Stimulated activated CD4-positive, alpha-beta T cell treated with anti-CD3 and anti-CD28 coated beads, Interleukin-1b, Interleukin-23, amount 100 ng/mL, for 48 hours (primary cell): ENCODE measurements at regions not wholly inside any gene's neighbourhood (a gene's known extent, or its start where the extent isn't known, plus 50 kb on each side); places are given as distances from the start of the nearest gene placed in this dataset.
"Not testable (repeated sequence)": the region's sequence is repeated elsewhere in the genome, so short reads cannot be mapped to it uniquely, and the experiment has no call there.

ENCODE experiments used
- DNase-seq: peaks from one replicate; pipeline ENCODE4 v3.0.0-alpha.2; 2020

DNA sequence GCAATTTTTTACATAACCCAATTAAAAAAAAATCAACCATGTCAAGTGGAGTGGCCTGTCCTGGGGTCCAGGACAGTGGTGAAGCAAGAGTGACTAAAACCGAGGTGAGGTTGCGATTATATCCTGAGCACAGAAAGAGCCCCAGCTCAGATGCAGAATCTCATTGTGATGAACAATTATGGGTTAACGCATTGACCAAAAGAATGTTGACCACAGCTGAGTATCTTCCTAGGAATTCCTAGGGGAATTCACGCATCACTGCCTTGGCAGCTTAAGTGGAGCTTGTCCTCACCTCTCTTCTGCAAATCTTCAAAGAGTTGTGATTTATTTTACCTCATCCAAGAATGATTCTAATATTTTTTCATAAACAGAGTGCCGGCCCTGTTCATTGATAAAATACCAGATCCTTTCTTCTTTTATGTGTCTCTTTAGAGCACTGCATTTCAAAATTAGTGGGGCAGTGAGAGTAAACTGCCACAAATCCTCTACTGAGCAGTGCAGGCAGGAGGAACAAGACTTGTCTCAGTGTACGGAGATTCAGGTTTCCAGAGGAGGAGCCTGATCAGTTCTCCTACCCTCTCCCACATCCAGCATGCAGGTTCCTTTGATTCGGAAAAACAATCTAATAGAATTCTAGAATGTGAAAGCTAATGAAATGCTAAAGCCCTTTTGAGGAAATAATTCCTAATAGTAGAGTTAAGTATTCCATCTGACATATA lies 60.1 kb upstream of the ZNF184 start:
- no peak for DNase-seq

DNA sequence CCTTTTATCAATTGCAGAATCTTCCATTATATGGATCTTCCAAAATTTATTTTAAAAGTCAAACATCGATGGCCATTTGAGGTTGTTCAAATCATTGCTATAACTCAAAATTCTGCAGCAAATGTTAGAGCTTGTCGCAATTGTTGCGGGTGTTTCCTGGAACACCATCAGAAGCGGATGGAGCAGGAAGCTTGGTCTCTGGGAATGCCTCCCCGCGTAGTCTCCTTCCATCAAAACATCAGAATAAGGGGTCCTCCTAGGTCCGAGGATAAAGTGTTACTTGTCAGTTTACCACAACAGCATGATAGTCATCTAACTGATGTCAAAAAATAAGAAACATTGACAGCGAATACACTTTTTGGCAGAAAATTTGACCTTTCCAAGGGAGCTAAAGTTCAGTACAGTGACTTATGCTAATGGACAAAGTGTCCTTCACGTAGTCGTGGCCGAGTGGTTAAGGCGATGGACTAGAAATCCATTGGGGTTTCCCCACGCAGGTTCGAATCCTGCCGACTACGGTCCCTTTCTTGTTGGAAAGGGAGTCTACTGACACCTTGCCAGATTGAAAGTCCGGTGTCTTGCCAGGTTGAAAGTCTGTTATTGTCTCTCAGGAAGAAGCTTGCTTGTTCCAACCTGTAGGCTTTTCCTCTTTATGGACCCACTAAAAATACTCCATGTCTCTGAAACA lies 59.0 kb upstream of the ZNF184 start:
- no peak for DNase-seq

DNA sequence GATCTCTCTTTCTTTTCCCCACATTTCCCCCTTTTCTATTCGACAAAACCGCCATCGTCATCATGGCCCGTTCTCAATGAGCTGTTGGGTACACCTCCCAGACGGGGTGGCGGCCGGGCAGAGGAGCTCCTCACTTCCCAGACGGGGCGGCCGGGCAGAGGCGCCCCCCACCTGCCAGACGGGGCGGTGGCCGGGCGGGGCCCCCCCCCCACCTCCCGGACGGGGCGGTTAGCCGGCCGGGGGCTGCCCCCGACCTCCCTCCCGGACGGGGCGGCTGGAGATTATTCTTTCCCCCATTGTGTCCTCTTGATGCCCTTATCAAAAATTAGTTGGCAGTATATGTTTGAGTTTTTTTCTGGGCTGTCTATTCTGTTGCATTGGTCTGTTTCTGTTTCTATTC lies 56.9 kb upstream of the ZNF184 start:
- DNase-seq: not testable (repeated sequence)

DNA sequence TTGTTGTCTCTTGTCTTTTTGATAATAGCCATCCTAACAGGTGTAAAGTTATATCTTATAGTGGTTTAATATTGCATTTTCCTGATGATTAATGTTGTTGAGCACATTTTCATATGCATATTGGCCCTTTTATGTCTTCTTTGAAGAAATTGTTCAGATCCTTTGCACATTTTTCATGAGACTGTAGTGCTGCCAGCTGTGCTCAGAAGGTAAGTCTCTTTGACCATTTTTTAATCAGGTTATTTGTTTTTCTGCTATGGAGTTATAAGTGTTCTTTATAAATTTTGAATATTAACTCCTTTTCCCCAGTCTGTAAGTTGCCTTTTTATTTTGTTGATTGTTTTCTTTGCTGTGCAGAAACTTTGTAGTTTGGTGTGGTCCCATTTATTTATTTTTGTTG lies 55.8 kb upstream of the ZNF184 start:
- no peak for DNase-seq
